ENCODE measurements at regions not wholly inside any gene's neighbourhood (a gene's known extent, or its start where the extent isn't known, plus 50 kb on each side); places are given as distances from the start of the nearest gene placed in this dataset.
"Not testable (repeated sequence)": the region's sequence is repeated elsewhere in the genome, so short reads cannot be mapped to it uniquely, and the experiment has no call there.

DNA sequence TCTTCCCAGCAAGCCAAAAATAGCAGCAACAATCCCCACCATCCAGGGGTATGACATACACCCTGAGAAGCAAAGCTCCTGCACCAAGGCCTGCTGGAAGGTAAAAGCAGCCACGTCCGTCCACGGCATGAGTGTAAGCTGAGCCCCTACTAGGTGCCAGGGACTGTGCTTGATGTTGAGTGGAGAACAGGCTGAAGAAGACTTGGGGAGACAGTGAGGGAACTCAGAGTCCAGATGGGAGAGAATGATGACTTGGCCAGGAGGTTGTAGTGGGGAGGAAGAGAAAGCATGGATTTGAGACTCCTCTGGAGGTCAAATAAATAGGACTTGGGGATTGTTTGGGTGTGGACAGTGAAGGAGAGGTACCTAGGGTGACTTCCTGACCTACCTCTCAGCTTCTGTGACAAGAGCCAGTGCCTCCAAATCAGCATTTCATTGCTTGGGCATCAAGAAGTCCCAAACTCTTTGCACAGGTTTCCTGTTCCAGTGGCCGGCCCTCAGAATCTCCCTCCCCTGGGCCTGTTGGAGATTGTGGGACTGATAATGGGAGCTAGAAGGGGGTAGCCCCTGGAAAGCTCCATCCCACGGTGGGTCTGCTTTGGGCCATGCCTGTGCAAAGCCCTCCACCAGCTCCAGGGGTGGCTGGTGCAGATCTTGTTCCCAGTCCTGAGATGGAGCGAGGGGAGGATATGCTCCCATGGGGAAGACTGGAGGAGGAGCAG, 58.3 kb upstream of the ADAMTS2 start:
- no peak for DNase-seq (ENCODE audit: low read depth)
- TF ChIP-seq, protein P1, sequence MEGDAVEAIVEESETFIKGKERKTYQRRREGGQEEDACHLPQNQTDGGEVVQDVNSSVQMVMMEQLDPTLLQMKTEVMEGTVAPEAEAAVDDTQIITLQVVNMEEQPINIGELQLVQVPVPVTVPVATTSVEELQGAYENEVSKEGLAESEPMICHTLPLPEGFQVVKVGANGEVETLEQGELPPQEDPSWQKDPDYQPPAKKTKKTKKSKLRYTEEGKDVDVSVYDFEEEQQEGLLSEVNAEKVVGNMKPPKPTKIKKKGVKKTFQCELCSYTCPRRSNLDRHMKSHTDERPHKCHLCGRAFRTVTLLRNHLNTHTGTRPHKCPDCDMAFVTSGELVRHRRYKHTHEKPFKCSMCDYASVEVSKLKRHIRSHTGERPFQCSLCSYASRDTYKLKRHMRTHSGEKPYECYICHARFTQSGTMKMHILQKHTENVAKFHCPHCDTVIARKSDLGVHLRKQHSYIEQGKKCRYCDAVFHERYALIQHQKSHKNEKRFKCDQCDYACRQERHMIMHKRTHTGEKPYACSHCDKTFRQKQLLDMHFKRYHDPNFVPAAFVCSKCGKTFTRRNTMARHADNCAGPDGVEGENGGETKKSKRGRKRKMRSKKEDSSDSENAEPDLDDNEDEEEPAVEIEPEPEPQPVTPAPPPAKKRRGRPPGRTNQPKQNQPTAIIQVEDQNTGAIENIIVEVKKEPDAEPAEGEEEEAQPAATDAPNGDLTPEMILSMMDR (IDR thresholded peaks at IDR 0.05; ENCODE audit: insufficient read depth, low read depth, low read length, missing control alignments), result no peak
- H3K4me3 ChIP-seq (ENCODE audit: low read depth, low read length), result no peak overlapping the region

DNA sequence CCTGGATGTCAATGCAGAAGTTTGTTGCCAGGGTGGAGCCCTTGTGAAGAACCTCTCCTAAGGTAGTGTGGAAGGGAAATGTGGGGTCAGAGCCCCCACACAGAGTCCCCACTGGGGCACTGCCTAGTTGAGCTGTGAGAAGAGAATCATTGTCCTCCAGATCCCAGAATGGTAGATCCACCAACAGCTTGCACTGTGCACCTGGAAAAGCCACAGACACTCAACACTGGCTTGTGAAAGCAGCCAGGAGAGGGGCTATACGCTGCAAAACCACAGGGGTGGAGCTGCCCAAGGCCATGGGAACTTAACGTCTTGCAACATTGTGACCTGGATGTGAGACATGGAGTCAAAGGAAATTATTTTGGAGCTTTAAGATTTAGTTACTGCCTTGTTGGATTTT, 55.2 kb upstream of the ADAMTS2 start:
- DNase-seq (ENCODE audit: low read depth); H3K4me3 ChIP-seq (ENCODE audit: low read depth, low read length): not testable (repeated sequence)

DNA sequence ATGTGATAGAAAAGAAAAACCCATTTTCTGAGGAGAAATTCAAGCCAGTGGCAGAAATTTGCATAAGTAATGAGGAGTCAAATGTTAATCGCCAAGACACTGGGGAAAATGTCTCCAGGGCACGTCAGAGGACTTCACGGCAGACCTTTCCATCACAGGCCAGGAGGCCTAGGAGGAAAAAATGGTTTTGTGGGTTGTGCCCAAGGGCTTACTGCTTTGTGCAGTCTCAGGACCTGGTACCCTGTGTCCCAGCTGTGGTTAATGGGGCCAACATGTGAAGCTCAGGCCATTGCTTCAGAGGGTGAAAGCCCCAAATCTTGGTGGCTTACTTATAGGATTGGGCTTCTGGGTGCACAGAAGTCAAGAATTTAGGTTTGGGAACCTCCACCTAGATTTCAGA, 54.8 kb upstream of the ADAMTS2 start:
- TF ChIP-seq, protein P1 (IDR thresholded peaks at IDR 0.05; ENCODE audit: insufficient read depth, low read depth, low read length, missing control alignments), result no peak
- H3K4me3 ChIP-seq (ENCODE audit: low read depth, low read length), result no peak overlapping the region
- DNase-seq (ENCODE audit: low read depth), result no peak

DNA sequence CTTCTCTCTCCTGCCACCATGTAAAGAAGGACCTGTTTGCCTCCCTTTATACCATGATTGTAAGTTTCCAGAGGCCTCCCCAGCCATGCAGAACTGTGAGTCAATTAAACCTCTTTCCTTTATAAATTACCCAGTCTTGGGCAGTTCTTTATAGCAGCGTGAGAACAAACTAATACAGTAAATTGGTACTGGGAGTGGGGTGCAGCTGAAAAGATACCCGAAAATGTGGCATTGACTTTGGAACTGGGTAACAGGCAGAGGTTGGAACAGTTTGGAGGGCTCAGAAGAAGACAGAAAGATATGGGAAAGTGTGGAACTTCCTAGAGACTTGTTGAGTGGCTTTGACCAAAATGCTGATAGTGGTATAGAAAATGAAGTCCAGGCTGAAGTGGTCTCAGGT, 54.1 kb upstream of the ADAMTS2 start:
- DNase-seq (ENCODE audit: low read depth); H3K4me3 ChIP-seq (ENCODE audit: low read depth, low read length): not testable (repeated sequence)

DNA sequence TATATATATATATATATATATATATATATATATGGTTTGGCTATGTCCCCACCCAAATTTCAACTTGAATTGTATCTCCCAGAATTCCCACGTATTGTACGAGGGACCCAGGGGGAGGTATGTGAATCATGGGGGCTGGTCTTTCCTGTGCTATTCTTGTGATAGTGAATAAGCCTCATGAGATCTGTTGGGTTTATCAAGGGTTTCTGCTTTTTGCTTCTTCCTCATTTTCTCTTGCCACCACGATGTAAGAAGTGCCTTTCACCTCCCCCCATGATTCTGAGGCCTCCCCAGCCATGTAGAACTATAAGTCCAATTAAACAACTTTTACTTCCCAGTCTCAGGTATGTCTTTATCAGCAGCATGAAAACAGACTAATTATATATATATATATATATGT, 52.3 kb upstream of the ADAMTS2 start:
- TF ChIP-seq, protein P1 (IDR thresholded peaks at IDR 0.05; ENCODE audit: insufficient read depth, low read depth, low read length, missing control alignments), result no peak
- no peak for DNase-seq (ENCODE audit: low read depth)
- no peak overlapping the region for H3K4me3 ChIP-seq (ENCODE audit: low read depth, low read length)

All from GM12865 (cell line).